Upper lobe of left lung (tissue), 6 donors: ENCODE measurements at regions not wholly inside any gene's neighbourhood (a gene's known extent, or its start where the extent isn't known, plus 50 kb on each side); places are given as distances from the start of the nearest gene placed in this dataset.
A peak's percentile ranks its signal among the peaks of the same experiment; 100 is the strongest.

Experiments used
- ATAC-seq, 2 donors: fragments of 200-7000 bp; cut with Tn5 transposase; one replicate each; pipeline ENCODE4 v1.9.1; 2022; ENCODE audit warnings: mild to moderate bottlenecking in 2 of 2, moderate library complexity in 2 of 2; ENCODE audit not compliant: low FRiP score in 2 of 2
- DNase-seq, 2 donors: peaks; one replicate each; pipeline ENCODE4 v3.0.0-alpha.2; 2019 to 2020
- H3K27ac ChIP-seq, 4 donors: fragments of 200-600 bp; sonication (generic); one replicate each; pipeline ENCODE4 v1.5.1; 2016 to 2019
- H3K27me3 ChIP-seq, 4 donors: fragments of 200-600 bp; sonication (generic); one replicate each; pipeline ENCODE4 v1.5.1; 2017 to 2019
- H3K36me3 ChIP-seq, 4 donors: fragments of 200-600 bp; sonication (generic); one replicate each; pipeline ENCODE4 v1.5.1; 2016 to 2019
- H3K4me1 ChIP-seq, 4 donors: fragments of 200-600 bp; sonication (generic); one replicate each; pipeline ENCODE4 v1.5.1; 2018 to 2019
- H3K4me3 ChIP-seq, 4 donors: fragments of 200-600 bp; sonication (generic); one replicate each; pipeline ENCODE4 v1.5.1; 2017 to 2019; ENCODE audit warnings: mild to moderate bottlenecking in 2 of 4, moderate library complexity in 1 of 4
- H3K9me3 ChIP-seq, 4 donors: fragments of 200-600 bp; sonication (generic); one replicate each; pipeline ENCODE4 v1.5.1; 2018 to 2019
- CTCF ChIP-seq, 6 experiments: fragments of 450-650 bp in 4 of 6; fragments of 200-600 bp in 2 of 6; sonication (generic) in 2 of 6; IDR thresholded peaks; one replicate each; pipeline ENCODE4 v1.5.1; 2016 to 2019; ENCODE audit warnings: antibody characterized with exemption in 6 of 6
- EP300 ChIP-seq, 4 donors: sonication (generic); formaldehyde crosslinking; IDR thresholded peaks; one replicate each; pipeline ENCODE4 v1.5.1; 2017; ENCODE audit warnings: antibody characterized with exemption in 4 of 4, control low read depth in 2 of 4
- POLR2A ChIP-seq, 4 donors: fragments of 450-650 bp; IDR thresholded peaks; one replicate each; pipeline ENCODE4 v1.5.1; 2016 to 2017; ENCODE audit warnings: antibody characterized with exemption in 4 of 4, mild to moderate bottlenecking in 2 of 4
- POLR2AphosphoS5 ChIP-seq, 2 donors: sonication (generic); formaldehyde crosslinking; IDR thresholded peaks; one replicate each; pipeline ENCODE4 v1.5.1; 2017; ENCODE audit warnings: antibody characterized with exemption in 2 of 2
- WGBS, 2 donors: methylation state at CpG; one replicate each; pipeline ENCODE4 v1.1.5; 2017 to 2018; 5-methylcytosine and 5-hydroxymethylcytosine counted together
- donor health status: DM: no; HTN: no; CAD: no; lungs with moderate emphysema.
- donor health status: DM: no; HTN: yes; CAD: no; lungs with severe emphysema.

- no peaks in the 10 kb centered on the region for H3K9me3 ChIP-seq
- no peaks in the 10 kb centered on the region for H3K36me3 ChIP-seq
- H3K4me1 ChIP-seq, result no peaks in the 10 kb centered on the region
- ATAC-seq (no peak), DNase-seq (no peak)
- no peak overlapping the region for H3K27ac ChIP-seq
- no peaks in the 10 kb centered on the region for H3K27me3 ChIP-seq
- WGBS, 2 donors, result 89 to 90% methylated on average over 4 of the region's 4 CpGs
- no peak for TF ChIP-seq CTCF (IDR thresholded peaks at IDR 0.05)
- no peak for TF ChIP-seq EP300 (IDR thresholded peaks at IDR 0.05)
- TF ChIP-seq POLR2A (IDR thresholded peaks at IDR 0.05), result no peak
- no peak for TF ChIP-seq POLR2AphosphoS5 (IDR thresholded peaks at IDR 0.05)
- no peak overlapping the region for H3K4me3 ChIP-seq
Observed at GRCh38 chr4:119697887-119698393, 69.3 kb upstream of the PDE5A start.

- DNase-seq (no peak), ATAC-seq (no peak)
- TF ChIP-seq POLR2A (IDR thresholded peaks at IDR 0.05) (no peak), POLR2AphosphoS5 (IDR thresholded peaks at IDR 0.05) (no peak), CTCF (IDR thresholded peaks at IDR 0.05) (no peak), EP300 (IDR thresholded peaks at IDR 0.05) (no peak)
- Histone ChIP-seq H3K4me1 (no peaks in the 10 kb centered on the region), H3K27me3 (no peaks in the 10 kb centered on the region), H3K27ac (no peak overlapping the region), H3K4me3 (no peak overlapping the region), H3K9me3 (no peaks in the 10 kb centered on the region), H3K36me3 (no peaks in the 10 kb centered on the region)
Observed at GRCh38 chr4:119696963-119697362, 68.4 kb upstream of the PDE5A start.

- Histone ChIP-seq H3K4me3 (no peak overlapping the region), H3K27me3 (no peaks in the 10 kb centered on the region), H3K36me3 (no peaks in the 10 kb centered on the region), H3K27ac (no peak overlapping the region), H3K9me3 (no peaks in the 10 kb centered on the region), H3K4me1 (no peaks in the 10 kb centered on the region)
- 75 to 81% methylated on average over 2 of the region's 2 CpGs for WGBS, 2 donors
- DNase-seq, result no peak
- TF ChIP-seq POLR2AphosphoS5 (IDR thresholded peaks at IDR 0.05), result no peak
- TF ChIP-seq POLR2A (IDR thresholded peaks at IDR 0.05), result no peak
- TF ChIP-seq CTCF (IDR thresholded peaks at IDR 0.05), result no peak
- TF ChIP-seq EP300 (IDR thresholded peaks at IDR 0.05), result no peak
- ATAC-seq, result no peak
Observed at GRCh38 chr4:119695216-119695615, 66.6 kb upstream of the PDE5A start.

GRCh38 chr4:119693126-119693525 is 64.5 kb upstream of the PDE5A start:
- TF ChIP-seq EP300 (IDR thresholded peaks at IDR 0.05), result no peak
- TF ChIP-seq POLR2AphosphoS5 (IDR thresholded peaks at IDR 0.05), result no peak
- TF ChIP-seq POLR2A (IDR thresholded peaks at IDR 0.05), result no peak
- TF ChIP-seq CTCF (IDR thresholded peaks at IDR 0.05), result no peak
- DNase-seq, result no peak
- H3K27me3 ChIP-seq, result no peaks in the 10 kb centered on the region
- H3K4me1 ChIP-seq, result no peaks in the 10 kb centered on the region
- no peak for ATAC-seq
- no peaks in the 10 kb centered on the region for H3K36me3 ChIP-seq
- H3K4me3 ChIP-seq, result no peak overlapping the region
- peak overlapping the region in 1 of 4 donors; percentile 19 for H3K27ac ChIP-seq
- no peaks in the 10 kb centered on the region for H3K9me3 ChIP-seq

GRCh38 chr4:119692001-119692400 is 63.4 kb upstream of the PDE5A start:
- Histone ChIP-seq H3K27ac (no peak overlapping the region), H3K36me3 (no peaks in the 10 kb centered on the region), H3K9me3 (no peaks in the 10 kb centered on the region), H3K4me3 (no peak overlapping the region), H3K4me1 (no peaks in the 10 kb centered on the region), H3K27me3 (no peaks in the 10 kb centered on the region)
- DNase-seq, result no peak
- ATAC-seq, result no peak
- TF ChIP-seq CTCF (IDR thresholded peaks at IDR 0.05), result no peak
- no peak for TF ChIP-seq POLR2AphosphoS5 (IDR thresholded peaks at IDR 0.05)
- no peak for TF ChIP-seq POLR2A (IDR thresholded peaks at IDR 0.05)
- no peak for TF ChIP-seq EP300 (IDR thresholded peaks at IDR 0.05)
- WGBS, 2 donors, result 63 to 82% methylated on average over 1 of the region's 1 CpG
